ENCODE measurements at regions not wholly inside any gene's neighbourhood (a gene's known extent, or its start where the extent isn't known, plus 50 kb on each side); places are given as distances from the start of the nearest gene placed in this dataset.
"Not testable (repeated sequence)": the region's sequence is repeated elsewhere in the genome, so short reads cannot be mapped to it uniquely, and the experiment has no call there.

GRCh38 chr5:121064241-121064640, 600.1 kb downstream of the PRR16 start:
- not testable (repeated sequence) for DNase-seq (ENCODE audit: low read depth in 3 of 3, low spot score in 2 of 3)

GRCh38 chr5:121086671-121087070, 622.6 kb downstream of the PRR16 start:
- DNase-seq (ENCODE audit: low read depth in 3 of 3, low spot score in 2 of 3): no peak

GRCh38 chr5:121087560-121087959, 623.5 kb downstream of the PRR16 start:
- no peak for DNase-seq (ENCODE audit: low read depth in 3 of 3, low spot score in 2 of 3)

GRCh38 chr5:121088341-121088740, 624.2 kb downstream of the PRR16 start:
- DNase-seq (ENCODE audit: low read depth in 3 of 3, low spot score in 2 of 3): no peak

GRCh38 chr5:121090822-121091221, 626.7 kb downstream of the PRR16 start:
- no peak for DNase-seq (ENCODE audit: low read depth in 3 of 3, low spot score in 2 of 3)

GRCh38 chr5:121100931-121101330, 636.8 kb downstream of the PRR16 start:
- DNase-seq (ENCODE audit: low read depth in 3 of 3, low spot score in 2 of 3): no peak

- no peak for DNase-seq (ENCODE audit: low read depth in 3 of 3, low spot score in 2 of 3)
These were observed 641.8 kb downstream of the PRR16 start for GRCh38 chr5:121105921-121106320.

- not testable (repeated sequence) for DNase-seq (ENCODE audit: low read depth in 3 of 3, low spot score in 2 of 3)
These were observed 642.9 kb downstream of the PRR16 start for GRCh38 chr5:121106721-121107690.

- no peak for DNase-seq (ENCODE audit: low read depth in 3 of 3, low spot score in 2 of 3)
These were observed 644.6 kb downstream of the PRR16 start for GRCh38 chr5:121108725-121109124.

- no peak for DNase-seq (ENCODE audit: low read depth in 3 of 3, low spot score in 2 of 3)
These were observed 645.7 kb downstream of the PRR16 start for GRCh38 chr5:121109817-121110216.

GRCh38 chr5:121121786-121122185, 657.7 kb downstream of the PRR16 start:
- no peak for DNase-seq (ENCODE audit: low read depth in 3 of 3, low spot score in 2 of 3)

- DNase-seq (ENCODE audit: low read depth in 3 of 3, low spot score in 2 of 3): no peak
These were observed 674.4 kb downstream of the PRR16 start for GRCh38 chr5:121138495-121138907.

GRCh38 chr5:121138952-121139351, 674.9 kb downstream of the PRR16 start:
- DNase-seq (ENCODE audit: low read depth in 3 of 3, low spot score in 2 of 3): no peak

- DNase-seq (ENCODE audit: low read depth in 3 of 3, low spot score in 2 of 3): no peak
These were observed 680.7 kb downstream of the PRR16 start for GRCh38 chr5:121144764-121145163.

- no peak for DNase-seq (ENCODE audit: low read depth in 3 of 3, low spot score in 2 of 3)
These were observed 687.4 kb downstream of the PRR16 start for GRCh38 chr5:121151534-121151933.

- no peak for DNase-seq (ENCODE audit: low read depth in 3 of 3, low spot score in 2 of 3)
These were observed 688.3 kb downstream of the PRR16 start for GRCh38 chr5:121152411-121152810.

- DNase-seq (ENCODE audit: low read depth in 3 of 3, low spot score in 2 of 3): no peak
These were observed 692.5 kb downstream of the PRR16 start for GRCh38 chr5:121156565-121156964.

GRCh38 chr5:121158451-121158850, 693.2 kb upstream of the FTMT start:
- no peak for DNase-seq (ENCODE audit: low read depth in 3 of 3, low spot score in 2 of 3)

GRCh38 chr5:121160591-121160990, 691.1 kb upstream of the FTMT start:
- DNase-seq (ENCODE audit: low read depth in 3 of 3, low spot score in 2 of 3): no peak

- no peak for DNase-seq (ENCODE audit: low read depth in 3 of 3, low spot score in 2 of 3)
These were observed 687.0 kb upstream of the FTMT start for GRCh38 chr5:121164632-121165031.

- no peak for DNase-seq (ENCODE audit: low read depth in 3 of 3, low spot score in 2 of 3)
These were observed 680.3 kb upstream of the FTMT start for GRCh38 chr5:121171361-121171760.

GRCh38 chr5:121171834-121172233, 679.8 kb upstream of the FTMT start:
- DNase-seq (ENCODE audit: low read depth in 3 of 3, low spot score in 2 of 3): no peak

All from right renal cortex interstitium (tissue), 3 donors.